Suprapubic skin (tissue), 4 donors: ENCODE measurements at regions not wholly inside any gene's neighbourhood (a gene's known extent, or its start where the extent isn't known, plus 50 kb on each side); places are given as distances from the start of the nearest gene placed in this dataset.

Source experiments
- DNase-seq, 2 donors: peaks; one replicate each; pipeline ENCODE4 v3.0.0-alpha.2; 2019; ENCODE audit warnings: low spot score in 2 of 2
- H3K27ac ChIP-seq: fragments of 200-600 bp; sonication (generic); one replicate; pipeline ENCODE4 v1.5.1; 2019
- H3K27me3 ChIP-seq: fragments of 200-600 bp; sonication (generic); one replicate; pipeline ENCODE4 v1.5.1; 2019
- H3K36me3 ChIP-seq: fragments of 200-600 bp; sonication (generic); one replicate; pipeline ENCODE4 v1.5.1; 2019
- H3K4me1 ChIP-seq: fragments of 200-600 bp; sonication (generic); one replicate; pipeline ENCODE4 v1.5.1; 2019
- H3K4me3 ChIP-seq: fragments of 200-600 bp; sonication (generic); one replicate; pipeline ENCODE4 v1.5.1; 2019; ENCODE audit warnings: mild to moderate bottlenecking
- H3K9me3 ChIP-seq: fragments of 200-600 bp; sonication (generic); one replicate; pipeline ENCODE4 v1.5.1; 2019
- EP300 ChIP-seq: sonication (generic); formaldehyde crosslinking; IDR thresholded peaks from one replicate; pipeline ENCODE4 v1.6.1; 2017; ENCODE audit warnings: antibody characterized with exemption
- POLR2A ChIP-seq, 2 donors: fragments of 450-650 bp; IDR thresholded peaks; one replicate each; pipeline ENCODE4 v1.6.1; 2017; ENCODE audit warnings: antibody characterized with exemption in 2 of 2, mild to moderate bottlenecking in 2 of 2, moderate library complexity in 2 of 2
- POLR2AphosphoS5 ChIP-seq, 3 donors: sonication (generic); formaldehyde crosslinking; IDR thresholded peaks; one replicate each; pipeline ENCODE4 v1.6.1; 2017; ENCODE audit warnings: antibody characterized with exemption in 3 of 3
- WGBS: methylation state at CpG from one replicate; pipeline ENCODE4 v1.1.5; 2018; 5-methylcytosine and 5-hydroxymethylcytosine counted together
- TF ChIP-seq, protein P1 (sequence below), 2 donors: fragments of 200-600 bp in 1 of 2; fragments of 450-650 bp in 1 of 2; sonication (generic) in 1 of 2; IDR thresholded peaks; one replicate each; pipeline ENCODE4 v1.5.1; 2016 to 2019; ENCODE audit warnings: antibody characterized with exemption in 2 of 2, mild to moderate bottlenecking in 1 of 2, moderate library complexity in 1 of 2

DNA sequence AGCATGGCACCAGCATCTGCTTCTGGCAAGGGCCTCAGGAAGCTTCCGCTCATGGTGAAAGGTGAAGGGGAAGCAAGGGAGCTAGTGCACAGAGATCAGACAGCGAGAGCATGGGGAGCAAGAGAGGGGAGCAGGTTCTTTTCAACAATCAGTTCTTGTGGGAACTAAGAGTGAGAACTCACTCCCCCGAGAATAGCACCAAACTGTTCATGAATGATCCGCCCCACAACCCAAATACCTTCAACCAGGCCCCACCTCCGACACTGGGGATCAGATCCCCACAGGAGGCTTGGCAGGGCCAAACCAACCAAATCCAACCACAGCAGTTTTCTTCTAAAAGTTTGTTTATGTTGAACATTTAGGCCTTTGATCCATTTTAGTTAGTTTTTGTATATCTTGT lies 69.7 kb upstream of the BHLHE23 start:
- H3K27me3 ChIP-seq = peaks cover 57% of the 10 kb centered on the region

DNA sequence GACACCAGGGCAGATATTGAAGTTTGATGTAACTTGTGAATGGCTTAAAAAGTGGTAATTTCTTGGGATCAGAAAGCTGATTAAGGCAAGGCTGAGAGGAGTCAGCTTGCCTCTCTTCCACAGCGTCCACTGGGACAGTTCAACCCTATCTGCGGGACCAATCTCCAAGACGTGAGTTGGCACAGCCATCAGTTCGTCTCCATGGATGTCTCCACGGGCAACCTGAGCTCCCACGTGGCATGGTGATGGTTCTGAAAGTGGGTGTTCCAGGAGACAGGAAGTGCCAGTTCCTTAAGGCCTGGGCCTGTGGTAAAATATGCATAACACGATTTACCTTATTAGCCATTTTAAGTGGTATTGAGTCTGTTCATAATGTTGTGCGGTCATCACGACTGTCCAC lies 67.9 kb upstream of the BHLHE23 start:
- Histone ChIP-seq H3K27ac (no peak overlapping the region), H3K4me3 (no peak overlapping the region), H3K4me1 (no peaks in the 10 kb centered on the region), H3K36me3 (no peaks in the 10 kb centered on the region), H3K9me3 (peaks cover 11% of the 10 kb centered on the region), H3K27me3 (peaks cover 64% of the 10 kb centered on the region)
- TF ChIP-seq POLR2AphosphoS5 (IDR thresholded peaks at IDR 0.05) (no peak), EP300 (no peak)
- TF ChIP-seq, protein P1, sequence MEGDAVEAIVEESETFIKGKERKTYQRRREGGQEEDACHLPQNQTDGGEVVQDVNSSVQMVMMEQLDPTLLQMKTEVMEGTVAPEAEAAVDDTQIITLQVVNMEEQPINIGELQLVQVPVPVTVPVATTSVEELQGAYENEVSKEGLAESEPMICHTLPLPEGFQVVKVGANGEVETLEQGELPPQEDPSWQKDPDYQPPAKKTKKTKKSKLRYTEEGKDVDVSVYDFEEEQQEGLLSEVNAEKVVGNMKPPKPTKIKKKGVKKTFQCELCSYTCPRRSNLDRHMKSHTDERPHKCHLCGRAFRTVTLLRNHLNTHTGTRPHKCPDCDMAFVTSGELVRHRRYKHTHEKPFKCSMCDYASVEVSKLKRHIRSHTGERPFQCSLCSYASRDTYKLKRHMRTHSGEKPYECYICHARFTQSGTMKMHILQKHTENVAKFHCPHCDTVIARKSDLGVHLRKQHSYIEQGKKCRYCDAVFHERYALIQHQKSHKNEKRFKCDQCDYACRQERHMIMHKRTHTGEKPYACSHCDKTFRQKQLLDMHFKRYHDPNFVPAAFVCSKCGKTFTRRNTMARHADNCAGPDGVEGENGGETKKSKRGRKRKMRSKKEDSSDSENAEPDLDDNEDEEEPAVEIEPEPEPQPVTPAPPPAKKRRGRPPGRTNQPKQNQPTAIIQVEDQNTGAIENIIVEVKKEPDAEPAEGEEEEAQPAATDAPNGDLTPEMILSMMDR (IDR thresholded peaks at IDR 0.05) = no peak
- DNase-seq = peak; percentile 25 to 41
- 78% methylated on average over 9 of the region's 9 CpGs for WGBS

More for the DNA sequence above, 69.7 kb upstream of the BHLHE23 start:
- Histone ChIP-seq H3K27ac (no peak overlapping the region), H3K4me3 (no peak overlapping the region), H3K36me3 (no peaks in the 10 kb centered on the region), H3K4me1 (no peaks in the 10 kb centered on the region), H3K9me3 (peaks cover 11% of the 10 kb centered on the region)
- TF ChIP-seq, protein P1 (IDR thresholded peaks at IDR 0.05) = no peak
- no peak for TF ChIP-seq POLR2AphosphoS5 (IDR thresholded peaks at IDR 0.05)
- no peak for TF ChIP-seq EP300
- TF ChIP-seq POLR2A (IDR thresholded peaks at IDR 0.05) = no peak
- DNase-seq = peak in 1 of 2 donors; percentile 55
- 83% methylated on average over 5 of the region's 5 CpGs for WGBS

DNA sequence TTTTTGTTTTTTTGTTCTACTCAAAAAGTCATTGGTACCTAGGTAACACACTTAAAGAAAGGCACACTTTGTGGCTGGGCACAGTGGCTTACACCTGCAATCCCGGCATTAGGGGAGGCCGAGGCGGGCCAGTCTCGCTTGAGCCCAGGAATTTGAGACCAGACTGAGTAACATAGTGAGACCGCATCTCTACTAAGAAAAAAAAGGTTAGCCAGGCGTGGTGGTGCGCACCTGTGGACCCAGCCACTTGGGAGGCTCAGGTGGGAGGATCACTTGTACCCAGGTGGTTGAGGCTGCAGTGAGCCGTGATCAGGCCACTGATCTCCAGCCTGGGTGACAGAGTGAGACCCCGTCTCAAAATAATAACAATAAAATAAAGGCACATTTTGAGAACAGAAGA lies 67.4 kb upstream of the BHLHE23 start:
- no peaks in the 10 kb centered on the region for H3K36me3 ChIP-seq
- peaks cover 11% of the 10 kb centered on the region for H3K9me3 ChIP-seq
- TF ChIP-seq EP300 = no peak
- no peak for TF ChIP-seq POLR2AphosphoS5 (IDR thresholded peaks at IDR 0.05)
- no peak for TF ChIP-seq POLR2A (IDR thresholded peaks at IDR 0.05)
- TF ChIP-seq, protein P1 (IDR thresholded peaks at IDR 0.05) = no peak
- H3K4me3 ChIP-seq = no peak overlapping the region
- peak; percentile 28 to 45 for DNase-seq
- 90% methylated on average over 9 of the region's 9 CpGs for WGBS
- no peak overlapping the region for H3K27ac ChIP-seq
- H3K27me3 ChIP-seq = peaks cover 68% of the 10 kb centered on the region
- no peaks in the 10 kb centered on the region for H3K4me1 ChIP-seq

DNA sequence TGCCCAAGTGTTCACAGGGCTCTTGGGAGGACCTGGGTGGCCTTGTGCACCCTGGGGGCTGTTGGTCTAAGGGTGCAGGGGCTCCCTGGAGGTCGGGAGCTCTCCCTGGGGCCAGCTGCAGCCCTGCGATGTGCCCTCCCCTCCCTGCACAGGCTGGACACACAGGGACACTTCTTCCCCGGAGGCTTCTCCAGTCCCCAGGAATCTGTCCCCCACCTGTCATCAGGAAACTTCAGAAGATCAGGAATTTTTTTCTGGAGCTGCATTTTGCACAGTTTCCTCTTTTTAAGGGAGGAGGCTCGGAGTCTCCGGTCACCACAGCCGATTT lies 66.9 kb upstream of the BHLHE23 start:
- Histone ChIP-seq H3K4me3 (no peak overlapping the region), H3K9me3 (peaks cover 11% of the 10 kb centered on the region), H3K27ac (no peak overlapping the region), H3K27me3 (peaks cover 73% of the 10 kb centered on the region), H3K4me1 (no peaks in the 10 kb centered on the region), H3K36me3 (no peaks in the 10 kb centered on the region)
- TF ChIP-seq EP300 (no peak), POLR2AphosphoS5 (IDR thresholded peaks at IDR 0.05) (no peak)
- TF ChIP-seq, protein P1 (IDR thresholded peaks at IDR 0.05) = no peak
- peak in 1 of 2 donors; percentile 59 for DNase-seq
- 88% methylated on average over 5 of the region's 6 CpGs for WGBS

DNA sequence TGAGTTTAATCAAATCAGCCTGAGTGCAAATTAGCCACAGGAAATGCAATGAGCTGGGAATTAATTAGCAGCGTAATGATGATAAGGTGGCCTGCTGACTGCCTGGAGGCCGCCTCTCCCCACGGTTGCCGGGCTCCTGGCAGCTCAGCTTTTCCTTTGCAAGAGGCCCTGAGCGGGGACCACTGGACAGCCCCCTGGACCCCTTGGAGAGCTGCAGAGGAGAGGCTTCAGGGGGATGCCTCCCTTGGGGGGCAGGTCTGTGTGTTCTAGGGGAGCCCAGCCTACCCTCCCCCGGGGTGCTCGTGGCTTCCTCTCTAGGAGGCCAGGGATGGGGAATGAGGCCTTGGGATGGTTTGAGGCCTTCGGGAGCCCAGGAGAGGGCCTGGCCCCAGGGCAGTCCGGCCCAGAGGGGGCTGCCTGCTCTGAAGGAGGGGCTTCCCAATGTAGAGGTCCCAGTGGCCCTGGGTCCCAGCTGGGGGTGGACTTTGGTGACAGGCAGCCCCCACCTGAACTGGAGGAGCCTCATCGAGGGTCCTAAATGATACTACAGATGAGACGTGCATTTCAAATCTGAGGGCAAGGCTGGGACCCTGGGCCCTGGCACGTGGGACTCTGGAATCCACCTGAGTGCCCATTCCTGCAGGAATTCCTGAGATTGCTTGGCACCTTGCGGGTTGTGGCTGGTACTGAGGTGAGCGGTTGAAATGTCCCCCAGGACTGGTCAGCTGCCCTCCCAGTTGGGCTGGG lies 66.4 kb upstream of the BHLHE23 start:
- H3K4me1 ChIP-seq = no peaks in the 10 kb centered on the region
- peaks cover 8% of the 10 kb centered on the region for H3K9me3 ChIP-seq
- TF ChIP-seq POLR2AphosphoS5 (IDR thresholded peaks at IDR 0.05) (no peak), EP300 (no peak), POLR2A (IDR thresholded peaks at IDR 0.05) (no peak)
- TF ChIP-seq, protein P1 (IDR thresholded peaks at IDR 0.05) = no peak
- no peak overlapping the region for H3K4me3 ChIP-seq
- peak; percentile 44 to 62 for DNase-seq
- no CpG with 5 or more reads among the region's 14 CpGs for WGBS
- H3K27me3 ChIP-seq = peaks cover 78% of the 10 kb centered on the region
- no peak overlapping the region for H3K27ac ChIP-seq
- H3K36me3 ChIP-seq = no peaks in the 10 kb centered on the region
